CD4-positive, alpha-beta T cell treated with Interleukin-6 for 4 hours (primary cell): ENCODE measurements at regions not wholly inside any gene's neighbourhood (a gene's known extent, or its start where the extent isn't known, plus 50 kb on each side); places are given as distances from the start of the nearest gene placed in this dataset.
A peak's percentile ranks its signal among the peaks of the same experiment; 100 is the strongest.
"Not testable (repeated sequence)": the region's sequence is repeated elsewhere in the genome, so short reads cannot be mapped to it uniquely, and the experiment has no call there.

Experiments used
- DNase-seq: peaks from one replicate; pipeline ENCODE4 v3.0.0-alpha.2; 2020; ENCODE audit warnings: mixed read lengths

- DNase-seq = peak; percentile 17
These were observed 65.8 kb downstream of the MTX3 start for GRCh38 chr5:79924936-79925893.

DNA sequence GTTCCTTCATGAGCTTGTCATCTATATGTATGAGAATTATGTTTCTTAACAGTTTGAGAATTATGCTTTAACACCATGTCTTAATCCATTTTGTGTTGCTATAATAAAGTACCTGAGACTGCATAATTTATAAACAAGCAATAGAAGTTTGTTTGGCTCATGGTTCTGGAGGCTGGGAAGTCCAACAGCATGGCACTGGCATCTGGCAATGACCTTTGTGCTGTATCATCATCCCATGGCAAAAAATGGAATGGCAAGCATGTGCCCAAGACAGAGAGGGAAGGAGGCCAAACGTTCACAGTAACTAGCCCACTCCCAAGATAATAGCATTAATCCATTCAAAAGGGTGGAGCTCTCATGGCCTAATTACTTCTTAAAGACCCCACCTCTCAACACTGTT lies 67.6 kb downstream of the MTX3 start:
- DNase-seq = no peak

GRCh38 chr5:79922626-79923025 lies 68.4 kb downstream of the MTX3 start:
- DNase-seq = no peak

DNA sequence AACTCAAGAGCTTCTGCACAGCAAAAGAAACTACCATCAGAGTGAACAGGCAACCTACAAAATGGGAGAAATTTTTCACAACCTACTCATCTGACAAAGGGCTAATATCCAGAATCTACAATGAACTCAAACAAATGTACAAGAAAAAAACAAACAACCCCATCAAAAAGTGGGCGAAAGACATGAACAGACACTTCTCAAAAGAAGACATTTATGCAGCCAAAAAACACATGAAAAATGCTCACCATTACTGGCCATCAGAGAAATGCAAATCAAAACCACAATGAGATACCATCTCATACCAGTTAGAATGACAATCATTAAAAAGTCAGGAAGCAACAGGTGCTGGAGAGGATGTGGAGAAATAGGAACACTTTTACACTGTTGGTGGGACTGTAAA lies 83.6 kb downstream of the MTX3 start:
- DNase-seq = not testable (repeated sequence)

GRCh38 chr5:79902571-79902970 lies 88.5 kb downstream of the MTX3 start:
- not testable (repeated sequence) for DNase-seq

DNA sequence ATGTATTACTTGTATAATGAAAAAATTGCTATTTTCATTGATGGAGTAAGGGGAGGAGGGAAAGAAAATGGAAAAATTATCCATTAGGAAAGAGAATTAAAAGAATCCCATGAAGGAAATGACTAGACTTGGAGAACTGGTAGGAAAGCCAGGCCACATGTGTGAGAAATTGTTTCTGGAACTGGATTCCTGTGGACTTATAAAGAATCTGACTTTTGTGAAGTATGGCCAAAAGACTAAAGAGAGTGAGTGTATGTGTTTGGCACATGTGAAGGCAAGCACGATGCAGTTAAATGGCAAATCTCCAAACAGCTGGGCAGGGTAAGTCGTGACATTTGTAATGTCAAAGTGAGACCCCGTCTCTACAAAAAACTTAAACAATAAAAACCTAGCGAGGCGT lies 89.4 kb downstream of the MTX3 start:
- DNase-seq = no peak

DNA sequence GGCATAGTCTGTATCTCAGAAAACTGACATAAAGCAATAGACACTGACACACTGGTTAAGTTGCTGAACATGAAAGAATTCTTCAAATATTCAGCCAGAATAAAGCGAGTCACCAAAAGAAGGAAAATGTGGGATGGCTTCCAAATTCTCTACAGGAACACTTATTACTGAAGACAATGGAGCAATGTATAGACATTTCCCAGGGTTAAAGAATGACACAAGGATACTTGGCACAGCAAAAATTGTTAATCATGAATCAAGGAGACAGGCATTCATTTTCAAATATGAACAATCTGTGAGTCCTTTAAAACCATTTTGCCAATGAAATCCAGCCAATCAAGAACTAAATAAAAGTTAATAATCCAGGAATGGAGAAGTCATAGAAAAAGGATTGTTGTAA lies 92.5 kb downstream of the MTX3 start:
- no peak for DNase-seq

- DNase-seq = no peak
These were observed 97.1 kb downstream of the MTX3 start for GRCh38 chr5:79893976-79894375.

DNA sequence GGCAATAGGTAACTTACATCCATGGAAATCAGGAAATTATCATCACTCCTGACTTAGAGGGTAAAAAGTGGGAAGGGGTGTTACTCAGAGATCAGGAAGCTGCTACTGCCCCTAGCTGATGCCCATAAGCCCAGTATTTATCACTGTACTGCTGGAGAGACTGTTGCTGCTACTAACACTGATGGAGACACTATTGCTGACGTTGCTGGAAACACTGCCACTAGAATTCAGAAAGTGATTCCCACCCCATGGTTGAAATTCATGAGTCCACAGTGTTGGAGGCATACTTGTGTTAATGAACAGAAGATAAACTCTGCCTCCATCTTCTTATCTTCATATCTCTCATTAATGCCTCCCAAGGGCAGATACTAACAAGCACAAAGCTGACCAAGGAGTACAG lies 97.6 kb downstream of the MTX3 start:
- no peak for DNase-seq

DNA sequence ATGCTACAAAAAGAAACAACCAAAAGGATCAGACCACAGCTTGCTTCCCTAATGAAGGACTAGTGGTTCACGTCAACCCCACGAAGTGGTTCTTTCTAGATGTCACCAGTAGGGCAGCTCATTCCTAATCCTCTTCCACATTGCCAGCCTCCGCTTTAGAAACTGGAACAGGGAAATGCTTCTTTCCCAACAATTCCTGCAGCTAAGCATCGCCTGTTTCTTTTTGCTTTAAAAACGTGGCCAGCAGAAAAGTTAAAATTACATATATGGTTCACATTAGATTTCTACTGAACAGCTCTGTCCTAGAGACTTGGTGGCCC lies 100.2 kb downstream of the MTX3 start:
- no peak for DNase-seq

- no peak for DNase-seq
These were observed 100.7 kb downstream of the MTX3 start for GRCh38 chr5:79890119-79890929.

DNA sequence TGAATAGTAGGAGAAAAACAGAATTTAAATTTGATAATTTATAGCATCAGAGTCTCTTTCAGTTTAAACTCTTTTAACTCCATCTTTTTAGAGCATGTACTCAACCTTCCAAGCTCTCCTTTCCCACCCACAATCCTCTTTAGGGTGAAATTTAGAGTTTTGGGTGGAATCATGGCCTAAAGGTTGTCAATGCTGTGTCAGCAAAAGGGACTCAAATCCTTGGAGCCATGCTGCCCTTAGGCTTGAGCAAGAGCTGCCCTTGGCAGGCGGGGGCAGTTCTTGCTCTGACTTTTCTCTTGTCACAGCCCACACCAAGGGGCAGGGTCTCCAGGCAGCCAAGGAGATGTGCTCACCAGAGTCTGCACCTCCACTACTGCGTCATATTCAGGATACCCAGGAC lies 102.4 kb downstream of the MTX3 start:
- DNase-seq = no peak

- no peak for DNase-seq
These were observed 104.0 kb downstream of the MTX3 start for GRCh38 chr5:79886925-79887655.

DNA sequence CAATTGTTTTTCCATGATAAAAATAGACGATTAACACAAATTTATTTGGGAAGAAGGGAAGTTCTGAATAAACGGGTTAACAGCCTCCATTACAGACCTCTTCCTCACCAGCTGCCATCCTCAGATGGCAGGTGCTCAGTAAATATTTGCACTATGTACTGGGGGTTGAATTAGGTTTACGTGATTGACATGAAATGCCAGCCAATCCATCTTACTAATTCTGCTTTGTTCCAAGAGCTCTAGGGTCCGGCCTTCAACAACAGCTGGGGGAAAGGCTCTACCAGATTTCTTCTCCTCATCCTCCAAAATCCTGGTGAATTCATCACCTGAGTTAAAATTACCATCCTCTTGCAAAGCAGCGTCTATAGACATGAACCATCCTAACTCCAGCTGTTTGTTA lies 104.6 kb downstream of the MTX3 start:
- no peak for DNase-seq

GRCh38 chr5:79879880-79880279 lies 111.2 kb downstream of the MTX3 start:
- not testable (repeated sequence) for DNase-seq

GRCh38 chr5:79878721-79879336 lies 112.2 kb downstream of the MTX3 start:
- DNase-seq = peak; percentile 8

GRCh38 chr5:79878136-79878679 lies 112.9 kb downstream of the MTX3 start:
- no peak for DNase-seq

- no peak for DNase-seq
These were observed 114.6 kb downstream of the MTX3 start for GRCh38 chr5:79876456-79876855.

- DNase-seq = no peak
These were observed 115.8 kb downstream of the MTX3 start for GRCh38 chr5:79875230-79875629.

GRCh38 chr5:79873187-79873586 lies 117.9 kb downstream of the MTX3 start:
- no peak for DNase-seq

GRCh38 chr5:79872291-79872690 lies 118.8 kb downstream of the MTX3 start:
- no peak for DNase-seq

DNA sequence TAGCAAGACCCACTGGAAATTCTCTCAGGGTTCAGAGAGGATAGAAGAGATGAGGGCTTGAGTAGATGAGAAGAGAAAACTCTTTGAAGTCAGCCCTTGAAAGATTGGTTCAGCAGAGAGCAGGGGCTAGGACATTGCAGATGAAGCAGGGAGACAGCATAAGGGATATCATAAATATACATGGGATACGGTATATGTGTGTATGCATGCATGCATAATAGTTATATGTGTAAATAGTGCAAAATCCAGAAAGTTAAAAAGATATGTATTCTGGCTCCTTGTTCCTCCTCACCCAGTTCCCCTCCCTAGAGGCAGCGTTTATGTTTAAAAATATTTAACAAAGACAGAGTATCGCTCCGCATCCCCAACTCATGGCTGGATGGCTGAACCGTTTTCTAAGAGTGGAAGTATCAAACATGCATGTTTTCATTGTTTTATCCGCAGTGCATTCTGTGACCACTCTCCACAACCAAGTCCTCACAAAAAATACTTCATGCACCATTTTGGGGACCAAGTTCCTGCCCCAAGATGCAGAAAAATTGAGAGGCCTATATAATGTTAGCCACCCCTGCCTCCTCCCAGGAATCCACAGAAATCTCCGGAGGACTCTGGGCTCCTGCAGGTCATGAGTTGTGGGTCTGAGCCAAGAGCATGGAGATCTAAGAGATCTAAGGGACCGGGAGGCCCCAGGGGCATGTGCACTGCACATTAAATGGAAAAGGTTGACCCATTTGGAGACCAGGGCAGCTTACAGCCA lies 119.5 kb downstream of the MTX3 start:
- no peak for DNase-seq
